CD4-positive, alpha-beta T cell treated with Interleukin-21 for 1 hour (primary cell): ENCODE measurements at regions not wholly inside any gene's neighbourhood (a gene's known extent, or its start where the extent isn't known, plus 50 kb on each side); places are given as distances from the start of the nearest gene placed in this dataset.
"Not testable (repeated sequence)": the region's sequence is repeated elsewhere in the genome, so short reads cannot be mapped to it uniquely, and the experiment has no call there.

ENCODE experiments used
- DNase-seq: peaks from one replicate; pipeline ENCODE4 v3.0.0-alpha.2; 2020

DNA sequence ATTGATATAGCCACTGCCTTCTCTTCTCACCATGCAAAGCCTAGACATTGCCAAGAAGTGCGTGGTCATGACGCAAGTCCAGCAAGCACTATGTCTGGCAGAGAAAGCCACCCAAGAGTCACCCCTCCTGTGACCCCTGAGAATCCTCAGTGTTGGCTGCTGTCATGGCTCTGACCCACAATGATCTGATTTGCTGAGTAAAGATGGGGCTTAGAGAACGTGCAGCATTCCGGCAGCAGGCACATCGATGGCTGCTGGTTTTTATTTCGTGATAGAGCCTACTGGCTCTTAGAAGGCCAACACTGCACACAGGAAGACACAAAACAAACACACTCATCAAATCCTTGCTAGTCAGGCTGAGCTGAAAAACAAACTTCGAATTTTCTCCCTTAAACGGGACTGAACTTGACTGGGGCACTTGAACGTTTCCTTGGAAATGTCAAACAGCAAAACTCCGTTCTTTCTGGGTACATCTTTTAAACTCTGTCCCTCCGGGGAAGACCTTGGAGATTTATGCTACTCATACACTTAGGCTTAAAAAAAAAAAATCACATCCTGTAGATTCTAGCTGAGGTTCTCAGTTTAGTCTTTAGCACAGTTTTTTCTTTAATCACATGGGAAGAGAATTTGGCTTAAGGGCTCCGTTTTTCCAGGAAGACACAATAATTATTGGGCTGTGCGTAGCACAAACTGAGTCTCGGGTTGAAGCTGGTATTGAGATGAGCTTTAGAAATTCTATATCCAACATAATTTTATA lies 88.2 kb upstream of the BASP1 start:
- DNase-seq = no peak

DNA sequence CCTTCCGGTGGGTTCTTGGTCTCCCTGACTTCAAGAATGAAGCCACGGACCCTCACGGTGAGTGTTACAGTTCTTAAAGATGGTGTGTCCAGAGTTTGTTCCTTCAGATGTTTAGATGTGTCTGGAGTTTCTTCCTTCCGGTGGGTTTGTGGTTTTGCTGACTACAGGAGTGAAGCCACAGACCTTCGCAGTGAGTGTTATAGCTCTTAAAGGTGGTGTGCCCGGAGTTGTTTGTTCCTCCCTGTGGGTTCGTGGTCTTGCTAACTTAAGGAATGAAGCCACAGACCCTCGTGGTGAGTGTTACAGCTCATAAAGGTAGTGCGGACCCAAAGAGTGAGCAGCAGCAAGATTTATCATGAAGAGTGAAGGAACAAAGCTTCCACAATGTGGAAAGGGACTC lies 87.1 kb upstream of the BASP1 start:
- DNase-seq = not testable (repeated sequence)

DNA sequence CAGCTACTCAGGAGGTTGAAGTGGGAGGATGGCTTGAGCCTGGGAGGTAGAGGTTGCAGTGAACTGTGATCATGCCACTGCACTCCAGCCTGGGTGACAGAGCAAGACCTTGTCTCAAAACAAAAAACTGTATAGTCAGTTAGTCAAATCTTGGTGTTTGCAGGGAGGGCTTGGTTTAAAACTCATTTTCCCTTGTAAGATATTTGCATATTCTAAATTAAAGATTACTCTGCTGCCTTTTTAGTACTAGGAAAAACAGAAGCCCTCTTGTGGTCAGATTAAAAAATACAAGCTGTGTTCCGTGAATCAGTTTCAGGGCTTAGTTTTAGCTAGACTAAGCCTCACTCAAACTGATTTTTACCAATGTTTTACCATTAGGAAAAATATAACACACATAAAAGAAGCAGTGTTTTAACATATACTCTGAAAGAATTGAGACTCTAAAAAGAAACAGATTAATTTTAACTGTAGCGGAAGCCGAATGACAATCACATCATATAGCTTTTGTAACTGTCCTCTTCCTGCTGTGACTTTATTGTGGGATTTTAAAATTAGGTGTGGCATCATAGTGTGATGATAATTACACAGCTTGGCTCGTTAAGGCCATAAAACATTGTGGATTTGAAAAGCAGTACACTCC lies 84.9 kb upstream of the BASP1 start:
- no peak for DNase-seq

DNA sequence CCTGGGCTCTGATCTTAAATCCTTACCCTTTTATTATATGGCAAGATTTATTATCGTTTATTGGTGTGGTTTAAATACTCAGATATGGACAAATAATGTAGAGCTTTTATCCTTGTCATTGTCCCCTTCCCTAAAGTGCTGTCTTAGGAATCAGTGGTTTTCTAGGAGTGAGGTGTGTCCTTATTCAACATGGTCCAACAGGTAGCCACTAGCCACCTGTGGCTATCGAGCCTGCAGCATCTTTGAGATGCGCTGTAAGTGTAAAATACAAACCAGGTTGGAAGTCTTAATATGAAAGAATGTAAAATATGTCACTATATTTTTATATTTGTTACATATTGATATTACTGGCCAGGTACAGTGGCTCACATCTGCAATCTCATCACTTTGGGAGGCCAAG lies 82.4 kb upstream of the BASP1 start:
- no peak for DNase-seq

DNA sequence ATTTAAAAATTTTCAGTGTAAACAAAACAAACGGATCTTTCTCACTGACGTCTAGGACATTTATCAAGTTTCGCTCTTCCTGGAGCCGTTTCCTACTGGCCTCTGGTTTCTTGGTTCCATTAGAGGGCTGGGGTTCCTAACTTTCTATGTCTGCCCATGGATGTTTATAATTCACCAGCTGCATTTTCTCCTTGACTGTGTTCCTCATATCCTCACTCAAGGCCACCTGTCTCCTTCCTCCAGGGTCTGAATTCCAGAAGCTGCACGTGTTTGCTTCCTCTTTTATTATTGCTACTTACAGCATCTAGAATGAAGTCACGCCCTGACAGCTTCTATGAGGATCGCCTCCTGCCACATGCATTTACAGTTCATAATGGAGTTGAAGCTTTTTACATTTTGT lies 74.1 kb upstream of the BASP1 start:
- DNase-seq = no peak

DNA sequence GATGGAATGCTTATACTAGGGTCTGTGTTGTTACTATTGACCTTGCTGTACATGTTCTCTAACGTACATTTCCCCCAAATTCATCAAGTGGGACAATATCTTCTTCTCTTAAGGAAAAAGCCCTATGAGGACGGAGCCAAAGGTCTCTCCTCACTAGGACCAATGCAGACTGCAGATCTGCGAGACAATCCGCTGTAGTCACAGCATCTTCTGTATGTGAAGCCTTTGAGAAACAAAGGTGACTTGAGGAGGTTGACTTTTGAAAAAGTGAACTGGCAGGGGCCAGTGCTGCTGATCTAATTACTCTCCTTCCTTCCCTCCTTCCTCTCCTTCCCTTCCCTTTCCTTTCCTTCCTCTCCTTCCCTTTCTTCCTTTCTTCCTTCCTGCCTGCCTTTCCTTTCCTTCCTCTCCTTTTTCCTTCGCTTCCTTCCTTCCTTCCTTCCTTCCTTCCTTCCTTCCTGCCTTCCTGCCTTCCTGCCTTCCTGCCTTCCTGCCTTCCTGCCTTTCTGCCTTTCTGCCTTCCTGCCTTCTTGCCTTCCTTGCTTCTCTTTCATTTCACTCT lies 71.1 kb upstream of the BASP1 start:
- no peak for DNase-seq

DNA sequence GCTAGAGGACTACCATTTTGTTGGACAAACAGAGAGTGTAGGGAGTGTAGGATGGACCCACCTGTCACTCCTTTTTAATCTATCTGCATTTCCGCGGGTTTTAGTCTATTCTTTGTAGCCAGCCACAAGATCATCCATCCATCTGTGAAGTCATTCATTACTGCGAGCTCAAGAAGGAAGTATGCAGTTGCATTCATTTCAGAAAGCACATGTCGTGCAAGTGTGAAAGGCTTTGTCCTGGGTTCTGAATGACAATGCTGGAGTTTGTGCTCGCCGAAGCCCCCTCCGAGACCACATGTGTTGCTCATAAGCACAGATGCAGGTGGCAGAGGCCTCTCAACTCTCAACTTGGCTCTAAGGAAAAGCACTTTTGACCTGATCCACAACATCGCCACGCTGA lies 70.3 kb upstream of the BASP1 start:
- DNase-seq = no peak

DNA sequence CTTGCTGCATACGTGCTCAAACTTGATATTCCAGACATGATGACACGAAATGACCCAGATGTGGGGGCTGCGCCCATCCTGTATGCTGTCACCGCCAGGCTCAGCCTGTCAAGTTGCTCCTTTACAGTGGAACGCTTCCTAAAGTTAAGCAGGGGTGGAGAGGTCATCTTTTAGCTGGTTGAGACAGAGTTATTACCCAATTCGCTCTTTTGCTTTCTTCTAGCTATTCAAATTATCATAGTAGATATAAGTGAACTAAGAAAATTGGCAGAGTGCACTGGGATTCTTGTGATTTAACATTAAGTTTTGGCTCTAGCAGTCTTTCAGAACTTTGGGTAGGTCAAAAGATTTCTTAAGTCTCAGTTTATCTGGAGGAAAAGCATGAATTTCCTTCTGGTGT lies 69.8 kb upstream of the BASP1 start:
- DNase-seq = no peak

DNA sequence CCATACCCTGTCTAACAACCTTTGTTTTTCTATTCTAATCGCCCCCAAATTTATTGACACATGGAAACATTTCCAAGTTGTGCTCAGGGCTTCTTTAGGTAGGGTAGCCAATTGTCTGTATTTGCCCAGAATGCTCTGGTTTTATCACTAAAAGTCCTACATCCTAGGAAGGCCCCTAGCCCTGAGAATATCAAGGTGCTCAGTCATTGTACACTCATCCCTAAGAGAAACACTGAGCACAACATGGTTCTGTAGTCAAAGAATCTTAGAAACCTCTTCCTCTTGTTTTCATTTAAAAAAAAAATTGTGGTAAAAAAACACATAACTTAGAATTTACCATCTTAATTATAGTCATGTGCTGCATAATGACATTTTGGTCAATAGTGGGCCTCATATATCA lies 69.0 kb upstream of the BASP1 start:
- DNase-seq = no peak

DNA sequence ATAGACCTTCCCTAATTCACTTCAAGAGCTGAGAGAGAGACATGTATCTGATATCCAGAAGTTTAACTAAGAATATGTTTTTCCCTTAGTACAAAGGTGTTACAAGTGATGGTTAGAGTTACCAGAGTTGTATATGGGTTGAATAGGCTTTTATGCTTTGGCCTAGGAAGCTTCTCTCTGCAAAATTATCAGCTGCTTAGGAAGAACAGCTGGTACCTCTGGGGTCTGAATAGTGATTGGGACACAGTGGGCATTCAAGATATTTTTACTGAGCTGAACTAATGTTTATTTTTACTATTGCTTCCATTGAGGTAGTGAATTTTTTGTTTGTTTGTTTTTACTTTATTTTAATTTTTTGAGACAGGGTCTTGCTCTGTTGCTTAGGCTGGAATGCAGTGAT lies 67.6 kb upstream of the BASP1 start:
- no peak for DNase-seq

DNA sequence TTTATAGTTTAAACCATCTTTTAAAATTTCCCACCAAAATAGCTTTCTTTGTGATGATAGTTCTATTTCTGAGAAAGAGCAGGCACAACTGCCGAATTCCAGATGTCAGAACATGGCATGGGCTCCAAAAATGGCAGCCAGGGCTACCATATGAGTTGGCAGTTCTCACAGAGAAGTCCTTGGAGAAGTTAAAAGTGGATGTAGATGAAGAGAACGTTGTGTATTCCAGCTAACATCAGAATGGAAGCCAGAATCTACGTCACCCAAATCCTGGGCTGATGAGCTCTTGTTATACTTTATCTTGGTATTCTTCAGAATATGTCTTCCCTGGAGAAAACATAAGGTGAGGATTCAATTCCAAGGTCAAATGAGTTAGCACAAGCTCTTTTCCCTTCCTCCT lies 66.9 kb upstream of the BASP1 start:
- no peak for DNase-seq

DNA sequence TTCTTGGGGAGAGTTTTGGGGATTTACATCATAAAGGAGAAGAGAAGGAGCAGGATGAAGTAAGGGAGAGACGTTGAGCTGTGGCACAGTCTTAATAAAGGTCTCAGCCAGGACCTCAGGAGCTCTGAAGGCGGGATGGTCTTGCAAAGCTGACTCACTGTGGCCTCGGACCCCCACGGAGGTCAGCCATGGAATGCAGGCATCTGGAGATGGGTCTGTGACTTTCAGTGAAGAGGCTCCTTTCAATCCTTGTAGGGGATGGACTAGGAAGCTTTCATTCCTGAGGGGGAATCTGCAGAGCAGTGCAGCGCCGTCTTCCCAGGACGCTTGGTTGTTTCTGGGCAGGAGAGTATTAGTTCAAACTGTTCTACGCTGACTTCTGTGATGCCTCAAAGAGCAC lies 65.7 kb upstream of the BASP1 start:
- no peak for DNase-seq

DNA sequence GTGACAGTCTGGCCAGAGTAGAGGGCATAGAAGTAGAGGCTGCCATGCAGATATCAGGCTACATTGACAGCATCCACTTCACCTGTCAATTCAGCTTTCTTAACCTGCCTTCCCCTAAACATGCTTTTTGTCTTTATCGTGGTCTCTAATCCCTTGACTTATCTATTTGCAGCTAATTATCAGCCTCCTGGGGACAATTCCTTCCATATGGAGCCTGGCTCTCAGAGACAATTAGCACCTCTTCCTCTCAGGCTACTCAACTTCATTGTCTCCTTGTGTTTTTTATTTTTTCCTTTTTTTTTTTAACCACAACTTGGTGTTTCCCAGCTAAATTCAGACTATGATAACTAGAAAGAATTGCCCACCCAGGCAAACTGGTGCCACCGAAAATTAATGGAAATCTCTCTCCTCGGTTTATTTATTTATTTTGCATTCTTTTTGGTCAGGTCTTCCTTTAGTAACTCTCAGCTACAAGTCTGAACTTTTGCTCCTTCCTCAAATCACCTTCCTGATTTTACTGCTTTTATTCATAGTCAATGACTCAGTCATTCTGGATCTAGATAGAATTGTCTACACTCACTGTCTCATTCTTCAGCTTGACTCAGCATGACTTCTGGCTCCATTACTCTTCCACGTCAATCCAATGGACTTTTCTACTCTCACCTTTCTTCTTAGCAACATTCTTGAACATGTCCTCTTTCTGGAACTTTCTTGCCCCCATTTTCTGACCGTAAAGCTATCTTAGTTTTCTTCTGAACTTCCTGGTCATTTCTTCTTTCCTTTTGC lies 63.0 kb upstream of the BASP1 start:
- no peak for DNase-seq

DNA sequence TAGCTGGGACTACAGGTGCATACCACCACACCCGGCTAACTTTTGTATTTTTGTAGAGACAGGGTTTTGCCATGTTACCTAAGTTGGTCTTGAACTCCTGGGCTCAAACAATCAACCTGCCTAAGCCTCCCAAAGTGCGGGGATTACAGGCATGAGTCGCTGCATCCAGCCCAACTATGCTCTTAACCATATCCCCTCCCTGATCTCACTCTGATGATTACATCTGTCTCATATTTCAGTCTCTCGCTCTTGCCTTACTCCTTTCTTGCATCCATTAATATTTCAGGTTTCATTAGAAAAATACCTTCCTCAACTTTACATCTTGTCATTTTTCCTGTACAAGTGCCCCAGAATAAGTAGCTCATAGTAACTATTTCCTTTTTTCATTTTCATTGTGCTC lies 61.0 kb upstream of the BASP1 start:
- no peak for DNase-seq

DNA sequence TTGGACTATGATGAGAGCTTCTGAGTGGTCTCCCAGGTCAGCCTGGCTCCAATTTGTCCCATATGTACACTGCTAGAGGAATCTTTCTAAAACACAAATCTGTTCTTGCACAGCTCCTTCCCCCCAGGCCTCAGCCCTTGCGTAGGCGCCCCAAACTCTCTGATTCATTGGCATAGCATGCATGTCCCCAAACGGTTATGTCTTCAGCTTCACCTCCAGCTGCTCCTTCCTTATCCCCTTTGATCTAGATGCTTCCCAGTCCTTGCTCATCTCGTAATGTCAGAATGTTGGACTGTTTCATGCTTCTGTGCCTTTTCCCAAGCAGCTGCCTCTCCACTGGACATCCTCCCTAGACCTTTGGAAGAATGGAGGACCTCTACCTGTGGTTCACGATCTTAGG lies 60.1 kb upstream of the BASP1 start:
- no peak for DNase-seq

DNA sequence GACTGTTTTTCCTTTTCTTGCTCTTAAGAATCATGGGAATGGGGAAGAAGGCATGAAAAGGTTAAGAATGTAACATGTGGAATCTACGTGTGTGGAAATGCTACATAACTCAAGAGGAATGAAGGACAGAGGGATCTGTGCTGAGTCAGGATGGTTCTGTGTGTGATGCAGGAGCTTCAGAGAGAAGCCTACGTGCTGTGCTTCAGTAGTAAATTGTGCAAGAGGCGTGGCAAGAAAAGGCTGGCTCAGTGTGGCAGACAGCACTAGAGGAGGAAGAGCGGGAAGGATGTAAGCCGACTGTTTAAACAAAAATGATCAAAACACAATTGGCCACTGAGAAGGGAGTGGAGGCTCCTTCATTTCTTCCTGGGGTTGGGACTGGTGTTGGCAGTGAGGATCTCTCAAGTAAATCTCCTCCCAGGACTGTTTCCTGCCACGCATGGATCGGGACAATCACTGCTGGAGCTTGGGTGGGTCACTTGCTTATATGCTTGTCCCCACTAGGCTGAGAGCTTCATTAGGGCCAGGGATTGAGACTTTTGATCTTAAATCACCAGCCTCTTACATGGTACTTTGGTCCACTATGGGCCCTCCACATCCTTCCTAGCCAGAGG lies 59.4 kb upstream of the BASP1 start:
- no peak for DNase-seq

DNA sequence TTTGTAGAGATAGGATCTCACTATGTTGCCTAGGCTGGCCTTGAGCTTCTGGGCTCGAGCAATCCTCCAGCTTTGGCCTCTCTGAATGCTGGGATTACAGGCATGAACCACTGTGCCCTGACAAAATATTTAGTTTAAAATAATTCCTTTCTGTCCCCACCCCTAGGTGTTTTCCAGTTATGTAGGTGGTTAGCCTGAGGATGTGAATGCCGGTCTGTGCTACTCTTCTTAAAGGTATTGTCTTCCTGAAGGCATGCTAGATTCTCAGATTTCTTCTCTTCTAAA lies 56.7 kb upstream of the BASP1 start:
- no peak for DNase-seq

DNA sequence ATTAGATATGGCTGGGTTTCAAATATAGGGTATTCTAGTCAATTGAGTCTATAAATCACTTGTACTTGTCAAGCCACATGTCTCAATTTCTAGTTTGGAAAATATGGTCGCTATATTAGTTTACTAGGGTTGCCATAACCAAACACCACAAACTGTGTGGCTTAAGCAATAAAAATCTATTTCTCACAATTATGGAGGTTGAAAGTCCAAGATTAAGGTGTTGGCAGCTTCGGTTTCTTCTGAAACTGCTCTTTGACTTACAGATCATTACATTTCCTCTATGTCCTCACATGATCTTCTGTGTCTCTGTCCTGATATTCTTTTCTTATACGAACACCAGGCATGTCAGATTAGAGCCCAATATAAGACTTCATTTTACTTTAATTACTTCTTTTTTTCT lies 55.8 kb upstream of the BASP1 start:
- DNase-seq = no peak

DNA sequence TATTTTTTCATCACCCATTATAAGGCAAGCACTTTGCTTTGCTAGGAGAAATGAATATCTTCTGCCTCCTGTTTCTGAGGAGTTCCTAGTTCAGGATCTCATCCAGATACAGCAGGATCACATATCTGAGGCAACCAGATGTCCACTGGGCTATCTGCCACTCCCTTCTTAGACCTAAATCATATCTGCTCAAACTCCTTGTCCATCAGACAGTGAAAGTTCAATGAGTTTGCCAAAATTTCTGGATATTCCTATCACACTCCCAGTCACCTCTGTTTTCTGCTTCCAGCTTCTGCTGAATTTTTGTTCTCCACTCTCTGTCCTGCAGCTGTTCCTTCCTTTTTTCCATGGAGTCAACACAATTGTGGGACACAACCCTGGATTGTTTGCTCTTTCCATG lies 54.2 kb upstream of the BASP1 start:
- DNase-seq = no peak

DNA sequence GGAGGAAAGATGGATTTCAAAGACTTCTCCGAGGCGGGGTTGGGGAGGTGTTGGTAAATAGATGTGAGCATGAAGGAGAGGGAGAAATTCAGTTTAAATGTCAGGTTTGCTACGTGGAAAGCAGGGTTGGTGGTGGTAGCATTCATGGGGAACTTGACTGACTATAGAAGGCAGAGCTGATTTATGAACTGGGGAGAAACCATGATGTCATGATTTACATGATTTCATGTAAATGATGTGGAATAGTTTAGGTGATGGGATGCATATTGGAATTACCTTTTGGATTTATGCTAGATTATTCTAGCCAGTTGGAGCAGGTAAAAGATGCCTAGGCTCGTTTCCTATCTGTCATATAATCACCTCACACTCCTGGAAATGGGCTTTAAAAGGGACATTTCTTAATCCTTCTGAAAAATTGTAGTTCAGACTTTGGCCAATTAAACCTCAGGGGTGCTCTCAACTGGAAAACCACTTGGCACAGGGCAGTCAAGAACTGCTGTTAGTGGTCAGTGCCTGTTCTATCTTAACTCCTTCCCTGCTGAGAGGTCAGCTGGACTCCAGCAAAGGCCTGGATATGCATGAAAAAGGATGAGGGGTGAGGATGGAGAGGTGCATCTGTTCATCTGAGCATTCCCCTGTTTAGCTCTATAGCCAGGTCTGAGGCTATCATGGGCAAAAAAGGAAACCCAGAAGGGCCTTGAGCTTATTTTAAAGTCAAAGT lies 50.1 kb upstream of the BASP1 start:
- DNase-seq = no peak
